Endothelial cell of umbilical vein (primary cell): ENCODE measurements at regions not wholly inside any gene's neighbourhood (a gene's known extent, or its start where the extent isn't known, plus 50 kb on each side); places are given as distances from the start of the nearest gene placed in this dataset.

Experiments
- BruUV-seq: library from RNA; stranded (reverse); fragments of 400-500 nt; replicated peaks from 2 replicates; lab custom pipeline; 2021; lab: Mats Ljungman, UMichigan
- CTCF ChIA-PET: fragments of 300-600, 350-600 bp; sonication (Branson Sonifier 250); formaldehyde crosslinking; loops from one replicate; lab custom pipeline; 2021; ENCODE audit warnings: antibody characterized with exemption, inconsistent platforms; lab: Charles Lee
- POLR2A ChIA-PET: fragments of 300-600, 350-600 bp; sonication (Branson Sonifier 250); formaldehyde crosslinking; loops from one replicate; lab custom pipeline; 2021; ENCODE audit warnings: antibody characterized with exemption, inconsistent platforms; lab: Charles Lee
- DNase-seq: peaks from one replicate; pipeline ENCODE4 v3.0.0-alpha.2; 2011; ENCODE audit warnings: low read depth, low spot score
- FAIRE-seq: peaks from 2 replicates; lab custom pipeline; 2011; peaks lifted over from hg19 to GRCh38; lab: Jason Lieb, UNC
- H2AFZ ChIP-seq: 2 replicates; pipeline ENCODE4 v1.6.0; 2012; ENCODE audit warnings: low read depth, low read length, control low read depth, inconsistent platforms
- H3K27ac ChIP-seq: 2 replicates; pipeline ENCODE4 v1.5.1; 2011; ENCODE audit warnings: low read depth, mild to moderate bottlenecking, control low read depth, low read length, moderate library complexity; ENCODE audit not compliant: insufficient read depth
- H3K27me3 ChIP-seq, 2 experiments: 2 replicates each; pipeline versions ENCODE4 v1.6.0 to v1.6.1; 2011; ENCODE audit warnings: low read length in 2 of 2, mixed read lengths in 1 of 2; ENCODE audit not compliant: control insufficient read depth in 2 of 2, insufficient read depth in 2 of 2
- H3K36me3 ChIP-seq, 2 experiments: 2 replicates in 1 of 2; 3 replicates in 1 of 2; pipeline ENCODE4 v1.5.1; 2011; ENCODE audit warnings: low read length in 2 of 2, mild to moderate bottlenecking in 1 of 2, moderate library complexity in 1 of 2; ENCODE audit not compliant: control insufficient read depth in 2 of 2, insufficient read depth in 2 of 2; ENCODE audit errors: extremely low read depth in 1 of 2
- H3K4me1 ChIP-seq: 3 replicates; pipeline ENCODE4 v1.5.1; 2011; ENCODE audit warnings: mild to moderate bottlenecking, low read length; ENCODE audit not compliant: control insufficient read depth, insufficient read depth; ENCODE audit errors: extremely low read depth
- H3K4me2 ChIP-seq: 2 replicates; pipeline ENCODE4 v1.6.1; 2011; ENCODE audit warnings: low read length, control low read depth, mixed read lengths; ENCODE audit not compliant: insufficient read depth
- H3K4me3 ChIP-seq, 3 experiments: fragments of 200-600 bp in 1 of 3; sonication (generic), shearing (Covaris generic) in 1 of 3; replicated peaks in 1 of 3; 2 replicates each; pipeline ENCODE4 v1.5.1; 2011 to 2016; ENCODE audit warnings: control low read depth in 3 of 3, low read length in 3 of 3, mild to moderate bottlenecking in 2 of 3, inconsistent platforms in 1 of 3, low read depth in 1 of 3, moderate library complexity in 1 of 3; ENCODE audit not compliant: insufficient read depth in 1 of 3
- H3K79me2 ChIP-seq: 2 replicates; pipeline ENCODE4 v1.6.0; 2012; ENCODE audit warnings: low read length, inconsistent platforms; ENCODE audit not compliant: control insufficient read depth, insufficient read depth
- H3K9ac ChIP-seq: replicated peaks from 2 replicates; pipeline ENCODE3; 2011; ENCODE audit warnings: low read length, control low read depth; ENCODE audit not compliant: insufficient read depth; ENCODE audit errors: extremely low read depth
- H3K9me1 ChIP-seq: replicated peaks from 3 replicates; pipeline ENCODE4 v1.6.0; 2011; ENCODE audit warnings: mild to moderate bottlenecking, low read length; ENCODE audit not compliant: control insufficient read depth, insufficient read depth; ENCODE audit errors: extremely low read depth
- H3K9me3 ChIP-seq: replicated peaks from 2 replicates; pipeline ENCODE4 v1.5.1; 2012; ENCODE audit warnings: low read length, inconsistent platforms; ENCODE audit not compliant: control insufficient read depth, insufficient read depth
- H4K20me1 ChIP-seq: replicated peaks from 2 replicates; pipeline ENCODE3; 2011; ENCODE audit warnings: mild to moderate bottlenecking, low read length; ENCODE audit not compliant: control insufficient read depth, insufficient read depth; ENCODE audit errors: extremely low read depth
- CTCF ChIP-seq, 2 donors: IDR thresholded peaks; 1 replicate in 1 of 2; 2 replicates in 1 of 2; pipeline ENCODE4 v1.5.1; 2011; ENCODE audit warnings: low read length in 2 of 2, mild to moderate bottlenecking in 2 of 2, moderate library complexity in 2 of 2, control low read depth in 1 of 2, inconsistent platforms in 1 of 2, low read depth in 1 of 2; ENCODE audit not compliant: insufficient read depth in 1 of 2; ENCODE audit errors: extremely low read depth in 1 of 2
- EZH2 ChIP-seq: IDR thresholded peaks from 2 replicates; pipeline ENCODE4 v1.6.1; 2012; ENCODE audit warnings: borderline replicate concordance, low read depth, mild to moderate bottlenecking, moderate library complexity, low read length, inconsistent platforms; ENCODE audit not compliant: severe bottlenecking
- FOS ChIP-seq: IDR thresholded peaks from 2 replicates; pipeline ENCODE4 v1.6.1; 2011; ENCODE audit warnings: mild to moderate bottlenecking, low read length, moderate library complexity, borderline replicate concordance; ENCODE audit not compliant: insufficient read depth
- GATA2 ChIP-seq: IDR thresholded peaks from 2 replicates; pipeline ENCODE4 v1.7.0; 2011; ENCODE audit warnings: low read depth, mild to moderate bottlenecking, moderate library complexity, mixed read lengths, low read length; ENCODE audit not compliant: insufficient read length, insufficient read depth
- JUN ChIP-seq: IDR thresholded peaks from 2 replicates; pipeline ENCODE4 v1.6.1; 2011; ENCODE audit warnings: borderline replicate concordance, low read depth; ENCODE audit not compliant: insufficient read length, insufficient read depth
- MYC ChIP-seq: IDR thresholded peaks from one replicate; pipeline ENCODE4 v1.6.1; 2011; ENCODE audit warnings: mild to moderate bottlenecking, low read depth, low read length
- POLR2A ChIP-seq: IDR thresholded peaks from 2 replicates; pipeline ENCODE4 v1.6.1; 2012; ENCODE audit warnings: low read depth, mild to moderate bottlenecking, control low read depth, low read length
- POLR2AphosphoS5 ChIP-seq: IDR thresholded peaks from 2 replicates; pipeline ENCODE4 v1.6.1; 2012; ENCODE audit warnings: low read depth, mild to moderate bottlenecking, control low read depth, low read length, moderate library complexity; ENCODE audit not compliant: insufficient read depth
- dilution Hi-C: fragments of 300-500 bp; cut with MboI; formaldehyde crosslinking; loops from one replicate; pipeline ENCODE4 v1.15.0; 2019; ENCODE audit warnings: low sequenced_read_pairs; ENCODE audit not compliant: extremely low pct_ligation_motif_present
- intact Hi-C: fragments of 100-400 bp; cut with micrococcal nuclease; formaldehyde crosslinking; loops from one replicate; pipeline ENCODE4 v1.10.0; 2022
- TF ChIP-seq, protein P1 (sequence below): IDR thresholded peaks from 2 replicates; pipeline ENCODE4 v1.6.1; 2011; ENCODE audit not compliant: insufficient read depth, insufficient read length

DNA sequence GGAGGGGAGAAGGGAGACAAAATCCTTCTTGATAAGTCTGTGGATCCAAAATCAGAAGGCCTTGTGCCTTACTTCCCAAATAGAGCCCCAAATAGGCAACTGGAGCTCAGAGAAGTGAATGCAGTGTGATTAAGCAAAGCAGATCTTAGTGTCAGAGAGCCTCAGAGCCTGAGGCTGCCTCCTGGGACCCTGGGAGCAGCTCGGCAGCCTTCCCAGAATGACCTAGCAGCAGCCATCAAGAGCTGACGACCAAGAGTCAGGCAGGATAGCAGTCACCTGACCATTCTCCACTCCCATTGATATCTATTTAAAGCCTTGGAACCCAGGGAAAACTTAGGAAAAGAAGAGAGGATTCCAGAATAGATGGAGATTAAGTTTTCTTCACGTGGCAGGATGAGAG lies 78.0 kb upstream of the SMYD2 start:
- intact Hi-C loops (no loop called here), dilution Hi-C loops (no loop called here)
- ChIA-PET CTCF (interaction anchor here (0.9 to 1.2 kb wide), 2 partner anchors 8 to 11 kb away, joined by 3 to 4 read pairs; no protein-coding TSS in a partner anchor), POLR2A (no interaction called here)
- Histone ChIP-seq H3K9me3 (no peaks in the 10 kb centered on the region), H3K4me3 (no peak overlapping the region), H3K27me3 (peaks cover 5 to 18% of the 10 kb centered on the region in 2 experiments), H3K4me2 (no peak overlapping the region), H3K4me1 (no peaks in the 10 kb centered on the region), H3K36me3 (no peaks in the 10 kb centered on the region), H3K79me2 (no peaks in the 10 kb centered on the region), H3K9ac (no peak overlapping the region), H2AFZ (no peak overlapping the region), H3K9me1 (no peaks in the 10 kb centered on the region), H3K27ac (no peak overlapping the region), H4K20me1 (no peaks in the 10 kb centered on the region)
- no peak for TF ChIP-seq JUN
- no peak for TF ChIP-seq FOS
- TF ChIP-seq, protein P1, sequence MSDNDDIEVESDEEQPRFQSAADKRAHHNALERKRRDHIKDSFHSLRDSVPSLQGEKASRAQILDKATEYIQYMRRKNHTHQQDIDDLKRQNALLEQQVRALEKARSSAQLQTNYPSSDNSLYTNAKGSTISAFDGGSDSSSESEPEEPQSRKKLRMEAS, result no peak
- no peak for TF ChIP-seq CTCF (IDR thresholded peaks at IDR 0.05; ENCODE audit: extremely low read depth in 1 of 2, insufficient read depth in 1 of 2, low read depth in 1 of 2, low read length in 2 of 2)
- no peak for TF ChIP-seq EZH2
- FAIRE-seq, result no peak
- no peak for DNase-seq
- no TSS peak for BruUV-seq

- CTCF ChIA-PET, result interaction anchor here (0.7 to 1.1 kb wide), 3 partner anchors 9 to 67 kb away, joined by 3 read pairs; no protein-coding TSS in a partner anchor
- H3K79me2 ChIP-seq, result no peaks in the 10 kb centered on the region
- H3K4me3 ChIP-seq, result no peak overlapping the region
- H4K20me1 ChIP-seq, result no peaks in the 10 kb centered on the region
- FAIRE-seq (no peak), DNase-seq (no peak)
- TF ChIP-seq POLR2AphosphoS5 (no peak), MYC (no peak), EZH2 (no peak), JUN (no peak), CTCF (IDR thresholded peaks at IDR 0.05; ENCODE audit: extremely low read depth in 1 of 2, insufficient read depth in 1 of 2, low read depth in 1 of 2, low read length in 2 of 2) (no peak), GATA2 (no peak), POLR2A (no peak), FOS (no peak)
- TF ChIP-seq, protein P1, result no peak
- POLR2A ChIA-PET, result no interaction called here
- intact Hi-C loops (no loop called here), dilution Hi-C loops (no loop called here)
- no peak overlapping the region for H3K9ac ChIP-seq
- no peaks in the 10 kb centered on the region for H3K9me1 ChIP-seq
- no peak overlapping the region for H3K4me2 ChIP-seq
- peaks cover 1 to 11% of the 10 kb centered on the region in 2 experiments for H3K27me3 ChIP-seq
- no peak overlapping the region for H3K27ac ChIP-seq
- no peak overlapping the region for H2AFZ ChIP-seq
- no peaks in the 10 kb centered on the region for H3K36me3 ChIP-seq
- no peaks in the 10 kb centered on the region for H3K9me3 ChIP-seq
- no TSS peak for BruUV-seq
- no peaks in the 10 kb centered on the region for H3K4me1 ChIP-seq
Measured at GRCh38 chr1:214205053-214205452, 75.9 kb upstream of the SMYD2 start.
